ENCODE measurements at regions not wholly inside any gene's neighbourhood (a gene's known extent, or its start where the extent isn't known, plus 50 kb on each side); places are given as distances from the start of the nearest gene placed in this dataset.

- no peak for DNase-seq
These were observed 129.3 kb upstream of the MED13 start for GRCh38 chr17:62194401-62194800.

GRCh38 chr17:62193249-62193648 lies 128.2 kb upstream of the MED13 start:
- DNase-seq = no peak

GRCh38 chr17:62191390-62192361 lies 126.6 kb upstream of the MED13 start:
- no peak for DNase-seq

- DNase-seq = no peak
These were observed 124.3 kb upstream of the MED13 start for GRCh38 chr17:62189377-62189776.

GRCh38 chr17:62188713-62189112 lies 123.6 kb upstream of the MED13 start:
- DNase-seq = no peak

GRCh38 chr17:62187681-62188080 lies 122.6 kb upstream of the MED13 start:
- no peak for DNase-seq

- no peak for DNase-seq
These were observed 121.8 kb upstream of the MED13 start for GRCh38 chr17:62186841-62187240.

- DNase-seq = no peak
These were observed 115.7 kb upstream of the MED13 start for GRCh38 chr17:62180772-62181171.

GRCh38 chr17:62179525-62180161 lies 114.6 kb upstream of the MED13 start:
- no peak for DNase-seq

GRCh38 chr17:62178579-62178978 lies 113.5 kb upstream of the MED13 start:
- no peak for DNase-seq

GRCh38 chr17:62172492-62173291 lies 107.6 kb upstream of the MED13 start:
- DNase-seq = no peak

- no peak for DNase-seq
These were observed 102.0 kb upstream of the MED13 start for GRCh38 chr17:62167076-62167475.

GRCh38 chr17:62164747-62165722 lies 100.0 kb upstream of the MED13 start:
- no peak for DNase-seq

GRCh38 chr17:62163847-62164246 lies 98.8 kb upstream of the MED13 start:
- no peak for DNase-seq

GRCh38 chr17:62162898-62163297 lies 97.8 kb upstream of the MED13 start:
- no peak for DNase-seq

GRCh38 chr17:62161405-62162148 lies 96.5 kb upstream of the MED13 start:
- no peak for DNase-seq

GRCh38 chr17:62160816-62161215 lies 95.7 kb upstream of the MED13 start:
- no peak for DNase-seq

- DNase-seq = no peak
These were observed 94.9 kb upstream of the MED13 start for GRCh38 chr17:62159994-62160393.

- DNase-seq = no peak
These were observed 91.9 kb upstream of the MED13 start for GRCh38 chr17:62156949-62157348.

GRCh38 chr17:62154909-62155308 lies 89.8 kb upstream of the MED13 start:
- DNase-seq = no peak

GRCh38 chr17:62150471-62150870 lies 85.4 kb upstream of the MED13 start:
- DNase-seq = no peak

All from activated effector memory CD4-positive, alpha-beta T cell treated with anti-CD3 and anti-CD28 coated beads, Interleukin-2, amount 50 U/mL, for 16 hours (primary cell).